ENCODE measurements at regions not wholly inside any gene's neighbourhood (a gene's known extent, or its start where the extent isn't known, plus 50 kb on each side); places are given as distances from the start of the nearest gene placed in this dataset.

DNA sequence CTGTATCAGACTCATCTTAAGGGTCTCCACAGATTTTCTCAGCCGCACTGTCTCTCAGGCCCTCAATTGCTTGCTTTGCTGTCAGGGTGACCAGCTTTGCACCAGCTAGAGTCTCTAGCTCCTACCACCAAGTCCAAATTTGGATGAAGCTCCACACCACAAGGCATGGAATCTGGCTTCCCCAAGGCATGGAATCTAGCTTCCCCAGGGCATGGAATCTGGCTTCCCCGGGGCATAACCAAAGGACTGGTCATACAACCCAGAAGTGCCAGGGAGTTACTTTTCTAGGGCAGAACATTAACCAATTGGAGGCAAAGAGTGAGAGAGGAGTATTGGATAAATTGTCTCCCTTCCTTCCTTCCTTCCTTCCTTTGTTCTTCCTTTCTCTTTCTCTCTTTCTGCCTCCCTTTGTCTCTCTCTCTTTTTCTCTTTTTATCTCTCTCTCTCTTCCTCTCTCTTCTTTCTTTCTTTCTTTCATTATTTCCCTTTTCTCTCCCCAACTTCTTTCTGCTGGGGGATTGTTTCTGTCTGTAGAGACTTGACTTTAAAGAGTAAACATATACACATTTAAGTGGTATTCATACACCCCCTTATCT lies 76.9 kb upstream of the HAO2 start:
- CTCF ChIA-PET: no interaction called here
- in situ Hi-C loops (cut with HindIII; ENCODE audit: low pct_unique_long_range_greater_than_20kb, low sequenced_read_pairs): no loop called here
- Histone ChIP-seq H3K4me3 (ENCODE audit: low read depth in 2 of 2, low read length in 2 of 2) (no peak overlapping the region), H3K36me3 (ENCODE audit: control insufficient read depth, insufficient read depth, low read length) (no peaks in the 10 kb centered on the region), H3K4me1 (ENCODE audit: control insufficient read depth, insufficient read depth, low read length) (no peaks in the 10 kb centered on the region), H3K9me3 (ENCODE audit: control insufficient read depth, insufficient read depth, low read depth, low read length) (no peaks in the 10 kb centered on the region), H3K27me3 (ENCODE audit: control insufficient read depth, insufficient read depth, low read length) (no peaks in the 10 kb centered on the region), H3K27ac (ENCODE audit: low read length) (no peak overlapping the region)
- DNase-seq (ENCODE audit: low read depth, low spot score): no peak
- POLR2A ChIA-PET: no interaction called here
- no peak for ATAC-seq
- TF ChIP-seq REST (IDR thresholded peaks at IDR 0.05; ENCODE audit: insufficient read depth in 1 of 2, low read depth in 2 of 2, low read length in 1 of 2) (no peak), TCF7L2 (IDR thresholded peaks at IDR 0.05; ENCODE audit: low read depth, low read length) (no peak), POLR2AphosphoS5 (IDR thresholded peaks at IDR 0.05; ENCODE audit: low read depth, low read length) (no peak), SIN3A (IDR thresholded peaks at IDR 0.05; ENCODE audit: borderline replicate concordance, insufficient read depth, low read depth, low read length) (no peak)
- TF ChIP-seq, protein P1, sequence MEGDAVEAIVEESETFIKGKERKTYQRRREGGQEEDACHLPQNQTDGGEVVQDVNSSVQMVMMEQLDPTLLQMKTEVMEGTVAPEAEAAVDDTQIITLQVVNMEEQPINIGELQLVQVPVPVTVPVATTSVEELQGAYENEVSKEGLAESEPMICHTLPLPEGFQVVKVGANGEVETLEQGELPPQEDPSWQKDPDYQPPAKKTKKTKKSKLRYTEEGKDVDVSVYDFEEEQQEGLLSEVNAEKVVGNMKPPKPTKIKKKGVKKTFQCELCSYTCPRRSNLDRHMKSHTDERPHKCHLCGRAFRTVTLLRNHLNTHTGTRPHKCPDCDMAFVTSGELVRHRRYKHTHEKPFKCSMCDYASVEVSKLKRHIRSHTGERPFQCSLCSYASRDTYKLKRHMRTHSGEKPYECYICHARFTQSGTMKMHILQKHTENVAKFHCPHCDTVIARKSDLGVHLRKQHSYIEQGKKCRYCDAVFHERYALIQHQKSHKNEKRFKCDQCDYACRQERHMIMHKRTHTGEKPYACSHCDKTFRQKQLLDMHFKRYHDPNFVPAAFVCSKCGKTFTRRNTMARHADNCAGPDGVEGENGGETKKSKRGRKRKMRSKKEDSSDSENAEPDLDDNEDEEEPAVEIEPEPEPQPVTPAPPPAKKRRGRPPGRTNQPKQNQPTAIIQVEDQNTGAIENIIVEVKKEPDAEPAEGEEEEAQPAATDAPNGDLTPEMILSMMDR (IDR thresholded peaks at IDR 0.05): no peak
- BruUV-seq (replicated peaks): no TSS peak
- intact Hi-C loops (cut with micrococcal nuclease; ENCODE audit: unreplicated experiment): no loop called here

- no peaks in the 10 kb centered on the region for H3K36me3 ChIP-seq (ENCODE audit: control insufficient read depth, insufficient read depth, low read length)
- no peaks in the 10 kb centered on the region for H3K9me3 ChIP-seq (ENCODE audit: control insufficient read depth, insufficient read depth, low read depth, low read length)
- no TSS peak for BruUV-seq (replicated peaks)
- no peak overlapping the region for H3K4me3 ChIP-seq (ENCODE audit: low read depth in 2 of 2, low read length in 2 of 2)
- no peak overlapping the region for H3K27ac ChIP-seq (ENCODE audit: low read length)
- in situ Hi-C loops (cut with HindIII; ENCODE audit: low pct_unique_long_range_greater_than_20kb, low sequenced_read_pairs): no loop called here
- TF ChIP-seq REST (IDR thresholded peaks at IDR 0.05; ENCODE audit: insufficient read depth in 1 of 2, low read depth in 2 of 2, low read length in 1 of 2): no peak
- TF ChIP-seq TCF7L2 (IDR thresholded peaks at IDR 0.05; ENCODE audit: low read depth, low read length): no peak
- TF ChIP-seq, protein P1 (IDR thresholded peaks at IDR 0.05): no peak
- no peak for TF ChIP-seq SIN3A (IDR thresholded peaks at IDR 0.05; ENCODE audit: borderline replicate concordance, insufficient read depth, low read depth, low read length)
- no peak for TF ChIP-seq POLR2AphosphoS5 (IDR thresholded peaks at IDR 0.05; ENCODE audit: low read depth, low read length)
- intact Hi-C loops (cut with micrococcal nuclease; ENCODE audit: unreplicated experiment): no loop called here
- no peak for DNase-seq (ENCODE audit: low read depth, low spot score)
- ChIA-PET POLR2A (no interaction called here), CTCF (no interaction called here)
- no peak for ATAC-seq
- no peaks in the 10 kb centered on the region for H3K4me1 ChIP-seq (ENCODE audit: control insufficient read depth, insufficient read depth, low read length)
- no peaks in the 10 kb centered on the region for H3K27me3 ChIP-seq (ENCODE audit: control insufficient read depth, insufficient read depth, low read length)
Measured at GRCh38 chr1:119293797-119294196, 74.8 kb upstream of the HAO2 start.

Measured in Panc1 (cell line).